ENCODE measurements at regions not wholly inside any gene's neighbourhood (a gene's known extent, or its start where the extent isn't known, plus 50 kb on each side); places are given as distances from the start of the nearest gene placed in this dataset.

DNA sequence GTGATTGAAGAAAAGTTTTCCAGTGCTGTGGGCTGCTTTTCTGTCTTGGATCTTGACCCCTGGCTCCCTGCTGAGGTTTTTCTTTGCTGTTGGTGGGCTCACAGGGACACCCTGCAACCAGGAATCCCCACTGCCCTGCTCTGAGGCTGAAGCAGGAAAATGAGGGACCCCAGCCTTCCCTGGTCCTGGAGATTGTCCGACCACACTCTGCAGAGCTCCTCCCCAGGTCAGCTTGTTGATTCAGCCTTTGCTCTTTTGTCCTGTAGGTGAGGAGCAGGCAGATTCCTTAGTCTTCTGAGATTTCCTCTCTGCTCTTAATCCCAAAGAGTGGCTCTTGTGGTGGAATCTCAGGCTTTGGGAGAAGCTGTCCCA, 194.5 kb downstream of the RPLP1 start:
- H3K4me2 ChIP-seq (ENCODE audit: low read length), result no peak overlapping the region
- H3K79me2 ChIP-seq (ENCODE audit: control insufficient read depth, low read length), result no peaks in the 10 kb centered on the region
- no peak for TF ChIP-seq EZH2phosphoT487 (IDR thresholded peaks at IDR 0.05; ENCODE audit: borderline replicate concordance, low read length)
- TF ChIP-seq, protein P1, sequence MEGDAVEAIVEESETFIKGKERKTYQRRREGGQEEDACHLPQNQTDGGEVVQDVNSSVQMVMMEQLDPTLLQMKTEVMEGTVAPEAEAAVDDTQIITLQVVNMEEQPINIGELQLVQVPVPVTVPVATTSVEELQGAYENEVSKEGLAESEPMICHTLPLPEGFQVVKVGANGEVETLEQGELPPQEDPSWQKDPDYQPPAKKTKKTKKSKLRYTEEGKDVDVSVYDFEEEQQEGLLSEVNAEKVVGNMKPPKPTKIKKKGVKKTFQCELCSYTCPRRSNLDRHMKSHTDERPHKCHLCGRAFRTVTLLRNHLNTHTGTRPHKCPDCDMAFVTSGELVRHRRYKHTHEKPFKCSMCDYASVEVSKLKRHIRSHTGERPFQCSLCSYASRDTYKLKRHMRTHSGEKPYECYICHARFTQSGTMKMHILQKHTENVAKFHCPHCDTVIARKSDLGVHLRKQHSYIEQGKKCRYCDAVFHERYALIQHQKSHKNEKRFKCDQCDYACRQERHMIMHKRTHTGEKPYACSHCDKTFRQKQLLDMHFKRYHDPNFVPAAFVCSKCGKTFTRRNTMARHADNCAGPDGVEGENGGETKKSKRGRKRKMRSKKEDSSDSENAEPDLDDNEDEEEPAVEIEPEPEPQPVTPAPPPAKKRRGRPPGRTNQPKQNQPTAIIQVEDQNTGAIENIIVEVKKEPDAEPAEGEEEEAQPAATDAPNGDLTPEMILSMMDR (IDR thresholded peaks at IDR 0.05; ENCODE audit: low read depth, low read length, poor library complexity, severe bottlenecking), result no peak
- H3K9me2 ChIP-seq (replicated peaks; ENCODE audit: control insufficient read depth, low read length), result no peaks in the 10 kb centered on the region
- H3K9me3 ChIP-seq (ENCODE audit: control insufficient read depth, insufficient read depth, low read length), result no peaks in the 10 kb centered on the region
- H3F3A ChIP-seq (ENCODE audit: control insufficient read depth, insufficient read depth), result no peaks in the 10 kb centered on the region
- H3K27me3 ChIP-seq (ENCODE audit: control insufficient read depth, low read length), result peaks cover 16% of the 10 kb centered on the region
- no peak overlapping the region for H3K27ac ChIP-seq (ENCODE audit: low read depth, low read length)
- H3K4me1 ChIP-seq (ENCODE audit: control insufficient read depth, low read length), result no peaks in the 10 kb centered on the region
- H3K36me3 ChIP-seq (ENCODE audit: control insufficient read depth, low read length), result no peaks in the 10 kb centered on the region
- no peak overlapping the region for H3K4me3 ChIP-seq (ENCODE audit: low read length)
- no peaks in the 10 kb centered on the region for H4K20me1 ChIP-seq (ENCODE audit: control insufficient read depth, insufficient read depth, low read depth, low read length)

DNA sequence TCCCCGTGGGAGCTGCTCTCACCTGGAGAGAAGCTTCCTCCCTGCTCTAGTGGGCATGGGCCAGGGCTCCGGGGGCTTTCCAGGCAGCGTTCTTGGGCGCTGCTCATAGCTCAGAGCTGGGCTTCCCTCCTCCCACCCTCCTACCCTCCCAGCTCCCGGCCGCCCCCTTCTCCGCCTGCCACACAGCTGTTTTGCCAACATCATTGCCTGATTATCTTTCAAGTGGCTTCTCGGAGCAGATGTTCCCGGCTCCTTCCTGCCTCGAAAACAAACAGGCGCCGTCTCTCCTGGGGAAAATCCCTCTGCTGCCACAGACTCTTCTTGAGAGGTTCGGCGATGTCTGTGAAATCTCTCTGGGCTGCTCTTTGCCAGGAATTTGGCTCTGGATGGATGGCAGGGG, 195.6 kb downstream of the RPLP1 start:
- Histone ChIP-seq H3K27ac (ENCODE audit: low read depth, low read length) (no peak overlapping the region), H3K27me3 (ENCODE audit: control insufficient read depth, low read length) (peaks cover 16% of the 10 kb centered on the region), H3K36me3 (ENCODE audit: control insufficient read depth, low read length) (no peaks in the 10 kb centered on the region), H3K9me2 (replicated peaks; ENCODE audit: control insufficient read depth, low read length) (no peaks in the 10 kb centered on the region), H3K9me3 (ENCODE audit: control insufficient read depth, insufficient read depth, low read length) (no peaks in the 10 kb centered on the region), H3F3A (ENCODE audit: control insufficient read depth, insufficient read depth) (no peaks in the 10 kb centered on the region), H4K20me1 (ENCODE audit: control insufficient read depth, insufficient read depth, low read depth, low read length) (no peaks in the 10 kb centered on the region), H3K4me1 (ENCODE audit: control insufficient read depth, low read length) (no peaks in the 10 kb centered on the region), H3K79me2 (ENCODE audit: control insufficient read depth, low read length) (no peaks in the 10 kb centered on the region), H3K4me3 (ENCODE audit: low read length) (no peak overlapping the region), H3K4me2 (ENCODE audit: low read length) (no peak overlapping the region)
- no peak for TF ChIP-seq EZH2phosphoT487 (IDR thresholded peaks at IDR 0.05; ENCODE audit: borderline replicate concordance, low read length)
- TF ChIP-seq, protein P1 (IDR thresholded peaks at IDR 0.05; ENCODE audit: low read depth, low read length, poor library complexity, severe bottlenecking), result no peak

DNA sequence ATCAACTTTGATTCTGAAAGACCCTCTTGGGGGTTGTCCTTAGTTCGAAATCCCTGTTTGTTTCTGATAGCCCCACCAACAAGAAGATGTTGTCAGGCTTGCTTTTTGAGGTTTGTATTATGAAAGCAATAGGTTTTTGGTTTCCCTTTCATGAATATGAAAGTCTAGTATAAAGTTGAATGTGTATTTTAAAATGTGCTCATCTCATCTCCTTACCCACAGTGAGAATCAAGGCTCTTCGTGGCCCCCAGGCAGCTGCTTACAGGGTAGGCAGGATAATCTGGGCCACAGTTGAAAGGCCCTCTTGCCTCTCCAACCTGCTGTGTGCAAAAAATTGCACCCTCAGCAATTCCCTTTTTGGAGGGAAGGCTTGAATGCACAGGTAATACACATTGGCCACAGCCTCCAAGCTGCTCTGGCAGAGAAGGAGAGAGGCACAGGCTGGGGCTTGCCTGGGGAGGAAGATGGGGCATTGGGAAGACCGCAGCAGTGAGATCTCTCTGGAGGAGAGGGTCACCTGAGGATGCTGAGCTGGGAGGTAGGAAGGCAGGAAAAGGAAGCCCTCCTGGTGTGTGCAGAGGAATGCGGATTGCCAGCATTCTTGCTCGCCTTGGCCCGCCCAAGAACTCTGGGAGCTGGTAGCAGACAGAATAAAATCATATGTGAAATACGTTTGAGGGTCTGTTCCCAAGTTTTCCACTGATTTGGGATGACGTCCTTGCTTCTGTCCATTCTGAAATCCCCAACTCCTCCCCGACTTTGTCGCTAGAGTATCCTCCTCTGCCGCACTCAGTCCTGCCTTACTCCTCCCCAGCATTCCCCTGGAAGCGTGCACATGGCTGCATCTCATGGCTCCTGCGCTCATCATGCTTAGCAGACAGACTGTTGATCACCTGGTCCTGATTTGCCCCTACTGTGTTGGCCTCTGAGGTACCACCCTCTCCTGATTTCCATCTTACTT, 196.4 kb downstream of the RPLP1 start:
- Histone ChIP-seq H3K27me3 (ENCODE audit: control insufficient read depth, low read length) (peaks cover 22% of the 10 kb centered on the region), H3K9me2 (replicated peaks; ENCODE audit: control insufficient read depth, low read length) (no peaks in the 10 kb centered on the region), H3K4me1 (ENCODE audit: control insufficient read depth, low read length) (no peaks in the 10 kb centered on the region), H3K4me3 (ENCODE audit: low read length) (no peak overlapping the region), H3K4me2 (ENCODE audit: low read length) (no peak overlapping the region), H3K9me3 (ENCODE audit: control insufficient read depth, insufficient read depth, low read length) (no peaks in the 10 kb centered on the region), H4K20me1 (ENCODE audit: control insufficient read depth, insufficient read depth, low read depth, low read length) (no peaks in the 10 kb centered on the region), H3K79me2 (ENCODE audit: control insufficient read depth, low read length) (no peaks in the 10 kb centered on the region), H3K36me3 (ENCODE audit: control insufficient read depth, low read length) (no peaks in the 10 kb centered on the region), H3K27ac (ENCODE audit: low read depth, low read length) (no peak overlapping the region), H3F3A (ENCODE audit: control insufficient read depth, insufficient read depth) (no peaks in the 10 kb centered on the region)
- TF ChIP-seq, protein P1 (IDR thresholded peaks at IDR 0.05; ENCODE audit: low read depth, low read length, poor library complexity, severe bottlenecking), result no peak
- TF ChIP-seq EZH2phosphoT487 (IDR thresholded peaks at IDR 0.05; ENCODE audit: borderline replicate concordance, low read length), result no peak

Data from DOHH2 (cell line).